ENCODE measurements at regions not wholly inside any gene's neighbourhood (a gene's known extent, or its start where the extent isn't known, plus 50 kb on each side); places are given as distances from the start of the nearest gene placed in this dataset.

GRCh38 chr2:177331466-177331997 is 61.0 kb upstream of the AGPS start:
- no peaks in the 10 kb centered on the region for H3K79me2 ChIP-seq (ENCODE audit: insufficient read depth, low read length)
- H3K9me2 ChIP-seq (replicated peaks; ENCODE audit: low read depth, low read length): no peaks in the 10 kb centered on the region
- H4K20me1 ChIP-seq (ENCODE audit: insufficient read depth, low read length, poor library complexity, severe bottlenecking): no peaks in the 10 kb centered on the region
- H3F3A ChIP-seq (ENCODE audit: low read depth): no peaks in the 10 kb centered on the region
- no peak for TF ChIP-seq EZH2phosphoT487 (IDR thresholded peaks at IDR 0.05; ENCODE audit: borderline replicate concordance)
- TF ChIP-seq CTCF (conservative IDR thresholded peaks at IDR 0.05; ENCODE audit: low read length): no peak
- peak overlapping the region; percentile 20 for H3K4me2 ChIP-seq (ENCODE audit: low read depth, low read length, poor library complexity, severe bottlenecking)
- 0 out of 2 replicates have a peak overlapping the region, but pooled peaks have one; percentile 58 for H2AFZ ChIP-seq (ENCODE audit: low read length)
- H3K4me3 ChIP-seq (ENCODE audit: low read length, poor library complexity, severe bottlenecking): no peak overlapping the region
- no peaks in the 10 kb centered on the region for H3K27me3 ChIP-seq (ENCODE audit: insufficient read depth, low read length, poor library complexity, severe bottlenecking)
- H3K4me1 ChIP-seq (ENCODE audit: insufficient read depth, low read length, poor library complexity, severe bottlenecking): peaks cover 12% of the 10 kb centered on the region
- H3K9ac ChIP-seq (ENCODE audit: low read depth, low read length, poor library complexity, severe bottlenecking): peak overlapping the region; percentile 27
- H3K9me3 ChIP-seq (ENCODE audit: insufficient read depth, low read depth, low read length): no peaks in the 10 kb centered on the region
- no peaks in the 10 kb centered on the region for H3K36me3 ChIP-seq (ENCODE audit: insufficient read depth, low read length)

- Histone ChIP-seq H3K4me2 (ENCODE audit: low read depth, low read length, poor library complexity, severe bottlenecking) (peak overlapping the region; percentile 20), H3K79me2 (ENCODE audit: insufficient read depth, low read length) (no peaks in the 10 kb centered on the region), H3K4me1 (ENCODE audit: insufficient read depth, low read length, poor library complexity, severe bottlenecking) (peaks cover 5% of the 10 kb centered on the region), H3K9ac (ENCODE audit: low read depth, low read length, poor library complexity, severe bottlenecking) (peak overlapping the region; percentile 27), H3K4me3 (ENCODE audit: low read length, poor library complexity, severe bottlenecking) (no peak overlapping the region), H3K9me3 (ENCODE audit: insufficient read depth, low read depth, low read length) (no peaks in the 10 kb centered on the region), H3K9me2 (replicated peaks; ENCODE audit: low read depth, low read length) (no peaks in the 10 kb centered on the region), H3K27me3 (ENCODE audit: insufficient read depth, low read length, poor library complexity, severe bottlenecking) (no peaks in the 10 kb centered on the region), H4K20me1 (ENCODE audit: insufficient read depth, low read length, poor library complexity, severe bottlenecking) (no peaks in the 10 kb centered on the region), H3F3A (ENCODE audit: low read depth) (no peaks in the 10 kb centered on the region), H3K36me3 (ENCODE audit: insufficient read depth, low read length) (no peaks in the 10 kb centered on the region), H2AFZ (ENCODE audit: low read length) (peak overlapping the region; percentile 93)
- TF ChIP-seq EZH2phosphoT487 (IDR thresholded peaks at IDR 0.05; ENCODE audit: borderline replicate concordance) (no peak), CTCF (conservative IDR thresholded peaks at IDR 0.05; ENCODE audit: low read length) (peak; percentile 83)
Measured at GRCh38 chr2:177332026-177332991, 60.3 kb upstream of the AGPS start.

GRCh38 chr2:177332992-177333388 is 59.6 kb upstream of the AGPS start:
- H3K36me3 ChIP-seq (ENCODE audit: insufficient read depth, low read length): no peaks in the 10 kb centered on the region
- no peak overlapping the region for H3K4me2 ChIP-seq (ENCODE audit: low read depth, low read length, poor library complexity, severe bottlenecking)
- no peak overlapping the region for H3K4me3 ChIP-seq (ENCODE audit: low read length, poor library complexity, severe bottlenecking)
- no peaks in the 10 kb centered on the region for H3K9me3 ChIP-seq (ENCODE audit: insufficient read depth, low read depth, low read length)
- H3K4me1 ChIP-seq (ENCODE audit: insufficient read depth, low read length, poor library complexity, severe bottlenecking): peaks cover 5% of the 10 kb centered on the region
- H3K9me2 ChIP-seq (replicated peaks; ENCODE audit: low read depth, low read length): no peaks in the 10 kb centered on the region
- no peaks in the 10 kb centered on the region for H3K79me2 ChIP-seq (ENCODE audit: insufficient read depth, low read length)
- H4K20me1 ChIP-seq (ENCODE audit: insufficient read depth, low read length, poor library complexity, severe bottlenecking): no peaks in the 10 kb centered on the region
- peak overlapping the region; percentile 93 for H2AFZ ChIP-seq (ENCODE audit: low read length)
- TF ChIP-seq EZH2phosphoT487 (IDR thresholded peaks at IDR 0.05; ENCODE audit: borderline replicate concordance) (no peak), CTCF (conservative IDR thresholded peaks at IDR 0.05; ENCODE audit: low read length) (no peak)
- H3K9ac ChIP-seq (ENCODE audit: low read depth, low read length, poor library complexity, severe bottlenecking): no peak overlapping the region
- H3F3A ChIP-seq (ENCODE audit: low read depth): no peaks in the 10 kb centered on the region
- no peaks in the 10 kb centered on the region for H3K27me3 ChIP-seq (ENCODE audit: insufficient read depth, low read length, poor library complexity, severe bottlenecking)

All from Loucy (cell line).